ENCODE measurements at regions not wholly inside any gene's neighbourhood (a gene's known extent, or its start where the extent isn't known, plus 50 kb on each side); places are given as distances from the start of the nearest gene placed in this dataset.

GRCh38 chr2:136310797-136311603 lies 193.1 kb upstream of the CXCR4 start:
- no peak for TF ChIP-seq REST (IDR thresholded peaks at IDR 0.05; ENCODE audit: insufficient read depth in 1 of 2, low read depth in 2 of 2, low read length in 2 of 2)
- no peak for TF ChIP-seq POLR2AphosphoS5 (IDR thresholded peaks at IDR 0.05; ENCODE audit: low read depth, low read length)
- no peak for TF ChIP-seq SIN3A (IDR thresholded peaks at IDR 0.05; ENCODE audit: borderline replicate concordance, insufficient read depth, low read length)
- no peak for TF ChIP-seq TAF1 (IDR thresholded peaks at IDR 0.05; ENCODE audit: borderline replicate concordance, insufficient read depth, low read length)
- TF ChIP-seq FOXP2 (optimal IDR thresholded peaks at IDR 0.05; ENCODE audit: borderline replicate concordance, extremely low read depth, extremely low read length, insufficient read depth): no peak
